GM12875 (cell line): ENCODE measurements at regions not wholly inside any gene's neighbourhood (a gene's known extent, or its start where the extent isn't known, plus 50 kb on each side); places are given as distances from the start of the nearest gene placed in this dataset.

ENCODE experiments used
- H3K4me3 ChIP-seq: one replicate; pipeline ENCODE4 v1.5.1; 2011; ENCODE audit warnings: low read depth, low read length, control low read depth
- CTCF ChIP-seq: IDR thresholded peaks from 2 replicates; pipeline ENCODE4 v1.5.1; 2011; ENCODE audit warnings: low read depth, mild to moderate bottlenecking, control low read depth, inconsistent platforms, low read length, moderate library complexity, borderline replicate concordance; ENCODE audit not compliant: insufficient read depth

- no peak for TF ChIP-seq CTCF
- H3K4me3 ChIP-seq = no peak overlapping the region
Observed at GRCh38 chr3:168714609-168715240, 619.0 kb upstream of the GOLIM4 start.

GRCh38 chr3:168709073-168709472 lies 613.3 kb upstream of the GOLIM4 start:
- no peak overlapping the region for H3K4me3 ChIP-seq
- no peak for TF ChIP-seq CTCF

- no peak for TF ChIP-seq CTCF
- no peak overlapping the region for H3K4me3 ChIP-seq
Observed at GRCh38 chr3:168707900-168708299, 612.2 kb upstream of the GOLIM4 start.

GRCh38 chr3:168705412-168705811 lies 609.7 kb upstream of the GOLIM4 start:
- no peak for TF ChIP-seq CTCF
- no peak overlapping the region for H3K4me3 ChIP-seq

GRCh38 chr3:168696051-168696450 lies 600.3 kb upstream of the GOLIM4 start:
- TF ChIP-seq CTCF = no peak
- no peak overlapping the region for H3K4me3 ChIP-seq

- no peak for TF ChIP-seq CTCF
- no peak overlapping the region for H3K4me3 ChIP-seq
Observed at GRCh38 chr3:168693870-168694269, 598.1 kb upstream of the GOLIM4 start.

GRCh38 chr3:168688267-168688666 lies 592.5 kb upstream of the GOLIM4 start:
- TF ChIP-seq CTCF = no peak
- no peak overlapping the region for H3K4me3 ChIP-seq
